K562 (cell line): ENCODE measurements at regions not wholly inside any gene's neighbourhood (a gene's known extent, or its start where the extent isn't known, plus 50 kb on each side); places are given as distances from the start of the nearest gene placed in this dataset.

Experiments used
- POLR2A ChIP-seq: fragments of 450-650 bp; conservative IDR thresholded peaks from 2 replicates; pipeline ENCODE4 v1.6.1; 2016
- TF ChIP-seq, protein P1 (sequence below): fragments of 250-450 bp; sonication (Bioruptor Pico); IDR thresholded peaks from 2 replicates; pipeline ENCODE4 v1.5.0; 2021; ENCODE audit warnings: mild to moderate bottlenecking, borderline replicate concordance

GRCh38 chr13:23515116-23515515, 55.1 kb upstream of the TNFRSF19 start:
- TF ChIP-seq, protein P1, sequence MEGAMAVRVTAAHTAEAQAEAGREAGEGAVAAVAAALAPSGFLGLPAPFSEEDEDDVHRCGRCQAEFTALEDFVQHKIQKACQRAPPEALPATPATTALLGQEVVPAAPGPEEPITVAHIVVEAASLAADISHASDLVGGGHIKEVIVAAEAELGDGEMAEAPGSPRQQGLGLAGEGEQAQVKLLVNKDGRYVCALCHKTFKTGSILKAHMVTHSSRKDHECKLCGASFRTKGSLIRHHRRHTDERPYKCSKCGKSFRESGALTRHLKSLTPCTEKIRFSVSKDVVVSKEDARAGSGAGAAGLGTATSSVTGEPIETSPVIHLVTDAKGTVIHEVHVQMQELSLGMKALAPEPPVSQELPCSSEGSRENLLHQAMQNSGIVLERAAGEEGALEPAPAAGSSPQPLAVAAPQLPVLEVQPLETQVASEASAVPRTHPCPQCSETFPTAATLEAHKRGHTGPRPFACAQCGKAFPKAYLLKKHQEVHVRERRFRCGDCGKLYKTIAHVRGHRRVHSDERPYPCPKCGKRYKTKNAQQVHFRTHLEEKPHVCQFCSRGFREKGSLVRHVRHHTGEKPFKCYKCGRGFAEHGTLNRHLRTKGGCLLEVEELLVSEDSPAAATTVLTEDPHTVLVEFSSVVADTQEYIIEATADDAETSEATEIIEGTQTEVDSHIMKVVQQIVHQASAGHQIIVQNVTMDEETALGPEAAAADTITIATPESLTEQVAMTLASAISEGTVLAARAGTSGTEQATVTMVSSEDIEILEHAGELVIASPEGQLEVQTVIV (CRISPR knock-in tag) = no peak
- TF ChIP-seq POLR2A = no peak
